Keratinocyte (primary cell): ENCODE measurements at regions not wholly inside any gene's neighbourhood (a gene's known extent, or its start where the extent isn't known, plus 50 kb on each side); places are given as distances from the start of the nearest gene placed in this dataset.

Experiments used
- DNase-seq: peaks from one replicate; pipeline ENCODE4 v3.0.0-alpha.2; 2011; ENCODE audit warnings: low read depth, missing footprints, low spot score
- FAIRE-seq: peaks from 2 replicates; lab custom pipeline; 2011; peaks lifted over from hg19 to GRCh38; lab: Jason Lieb, UNC
- H2AFZ ChIP-seq: 2 replicates; pipeline ENCODE4 v1.6.0; 2012; ENCODE audit warnings: low read length, control low read depth, inconsistent platforms; ENCODE audit not compliant: control insufficient read depth
- H3K27ac ChIP-seq: 2 replicates; pipeline ENCODE4 v1.5.1; 2011; ENCODE audit warnings: low read length; ENCODE audit not compliant: control insufficient read depth, insufficient read depth
- H3K27me3 ChIP-seq: 3 replicates; pipeline ENCODE4 v1.6.0; 2011; ENCODE audit warnings: low read length; ENCODE audit not compliant: control insufficient read depth, insufficient read depth; ENCODE audit errors: extremely low read depth
- H3K36me3 ChIP-seq, 2 experiments: 2 replicates in 1 of 2; 3 replicates in 1 of 2; pipeline ENCODE4 v1.5.1; 2011; ENCODE audit warnings: low read length in 2 of 2, mild to moderate bottlenecking in 1 of 2; ENCODE audit not compliant: control insufficient read depth in 2 of 2, insufficient read depth in 2 of 2; ENCODE audit errors: extremely low read depth in 1 of 2
- H3K4me1 ChIP-seq: 3 replicates; pipeline ENCODE4 v1.5.1; 2011; ENCODE audit warnings: low read length; ENCODE audit not compliant: control insufficient read depth, insufficient read depth; ENCODE audit errors: extremely low read depth
- H3K4me2 ChIP-seq: 3 replicates; pipeline ENCODE4 v1.6.0; 2011; ENCODE audit warnings: low read depth, low read length; ENCODE audit not compliant: control insufficient read depth, insufficient read depth; ENCODE audit errors: extremely low read depth
- H3K4me3 ChIP-seq, 3 experiments: fragments of 200-600 bp in 1 of 3; sonication (generic) in 1 of 3; 2 replicates in 2 of 3; 3 replicates in 1 of 3; pipeline ENCODE4 v1.5.1; 2011 to 2016; ENCODE audit warnings: low read length in 3 of 3, mild to moderate bottlenecking in 3 of 3, control low read depth in 2 of 3, inconsistent platforms in 1 of 3, low read depth in 1 of 3, mixed read lengths in 1 of 3, mixed run types in 1 of 3, moderate library complexity in 1 of 3; ENCODE audit not compliant: control insufficient read depth in 2 of 3, insufficient read depth in 2 of 3; ENCODE audit errors: extremely low read depth in 1 of 3
- H3K79me2 ChIP-seq: 2 replicates; pipeline ENCODE4 v1.6.0; 2012; ENCODE audit warnings: low read length; ENCODE audit not compliant: control insufficient read depth, insufficient read depth
- H3K9ac ChIP-seq: 3 replicates; pipeline ENCODE4 v1.6.0; 2011; ENCODE audit warnings: low read length; ENCODE audit not compliant: control insufficient read depth, insufficient read depth; ENCODE audit errors: extremely low read depth
- H3K9me1 ChIP-seq: 3 replicates; pipeline ENCODE4 v1.6.0; 2011; ENCODE audit warnings: low read length; ENCODE audit not compliant: control insufficient read depth, insufficient read depth; ENCODE audit errors: extremely low read depth
- H3K9me3 ChIP-seq: 2 replicates; pipeline ENCODE4 v1.5.1; 2012; ENCODE audit warnings: low read depth, low read length; ENCODE audit not compliant: control insufficient read depth
- H4K20me1 ChIP-seq: 3 replicates; pipeline ENCODE4 v1.6.0; 2011; ENCODE audit warnings: low read length; ENCODE audit not compliant: control insufficient read depth, insufficient read depth; ENCODE audit errors: extremely low read depth
- CTCF ChIP-seq, 3 experiments: IDR thresholded peaks in 1 of 3; conservative IDR thresholded peaks in 1 of 3; optimal IDR thresholded peaks in 1 of 3; 2 replicates in 2 of 3; 3 replicates in 1 of 3; pipeline versions ENCODE3 to v1.5.1; 2011; ENCODE audit warnings: low read length in 3 of 3, mild to moderate bottlenecking in 3 of 3, moderate library complexity in 2 of 3, control low read depth in 1 of 3, inconsistent platforms in 1 of 3; ENCODE audit not compliant: insufficient read depth in 2 of 3; ENCODE audit errors: extremely low read depth in 1 of 3
- EZH2 ChIP-seq: IDR thresholded peaks from one replicate; pipeline ENCODE4 v1.6.1; 2012; ENCODE audit warnings: inconsistent platforms, mild to moderate bottlenecking, low read length, moderate library complexity
- dilution Hi-C: fragments of 300-500 bp; cut with MboI; formaldehyde crosslinking; loops from one replicate; pipeline ENCODE4 v1.7.0; 2020; ENCODE audit warnings: low sequenced_read_pairs; ENCODE audit not compliant: extremely low pct_ligation_motif_present

GRCh38 chr4:38366456-38366855, 297.5 kb upstream of the KLF3 start:
- DNase-seq (no peak), FAIRE-seq (no peak)
- no peaks in the 10 kb centered on the region for H4K20me1 ChIP-seq
- no peak overlapping the region for H3K4me2 ChIP-seq
- H3K9ac ChIP-seq, result no peak overlapping the region
- no peaks in the 10 kb centered on the region for H3K79me2 ChIP-seq
- H3K9me3 ChIP-seq, result no peaks in the 10 kb centered on the region
- no peak overlapping the region for H3K27ac ChIP-seq
- H3K4me1 ChIP-seq, result no peaks in the 10 kb centered on the region
- no peaks in the 10 kb centered on the region for H3K9me1 ChIP-seq
- dilution Hi-C loops, result no loop called here
- no peak overlapping the region for H2AFZ ChIP-seq
- H3K27me3 ChIP-seq, result no peaks in the 10 kb centered on the region
- TF ChIP-seq EZH2 (no peak), CTCF (optimal IDR thresholded peaks at IDR 0.05 in 1 of 3, IDR thresholded peaks at IDR 0.05 in 1 of 3, conservative IDR thresholded peaks at IDR 0.05 in 1 of 3; ENCODE audit: extremely low read depth in 1 of 3, insufficient read depth in 2 of 3, low read length in 3 of 3) (no peak)
- no peak overlapping the region for H3K4me3 ChIP-seq
- no peaks in the 10 kb centered on the region for H3K36me3 ChIP-seq

GRCh38 chr4:38366997-38367396, 297.0 kb upstream of the KLF3 start:
- dilution Hi-C loops, result no loop called here

More at GRCh38 chr4:38366997-38367396, 297.0 kb upstream of the KLF3 start:
- H3K9ac ChIP-seq, result no peak overlapping the region
- no peaks in the 10 kb centered on the region for H3K36me3 ChIP-seq
- no peaks in the 10 kb centered on the region for H3K79me2 ChIP-seq
- DNase-seq (no peak), FAIRE-seq (no peak)
- H3K4me2 ChIP-seq, result no peak overlapping the region
- H4K20me1 ChIP-seq, result no peaks in the 10 kb centered on the region
- H3K4me3 ChIP-seq, result no peak overlapping the region
- no peak overlapping the region for H2AFZ ChIP-seq
- TF ChIP-seq CTCF (optimal IDR thresholded peaks at IDR 0.05 in 1 of 3, IDR thresholded peaks at IDR 0.05 in 1 of 3, conservative IDR thresholded peaks at IDR 0.05 in 1 of 3; ENCODE audit: extremely low read depth in 1 of 3, insufficient read depth in 2 of 3, low read length in 3 of 3) (no peak), EZH2 (no peak)
- H3K4me1 ChIP-seq, result no peaks in the 10 kb centered on the region
- no peak overlapping the region for H3K27ac ChIP-seq
- H3K27me3 ChIP-seq, result no peaks in the 10 kb centered on the region
- no peaks in the 10 kb centered on the region for H3K9me3 ChIP-seq
- no peaks in the 10 kb centered on the region for H3K9me1 ChIP-seq
